Right lobe of liver (tissue), 4 donors: ENCODE measurements at regions not wholly inside any gene's neighbourhood (a gene's known extent, or its start where the extent isn't known, plus 50 kb on each side); places are given as distances from the start of the nearest gene placed in this dataset.

ENCODE experiments used
- CTCF ChIP-seq, 4 donors: fragments of 200-600 bp in 3 of 4; fragments of 450-650 bp in 1 of 4; IDR thresholded peaks; one replicate each; pipeline versions ENCODE4 v1.5.1 to v1.8.0; 2016 to 2022; ENCODE audit warnings: antibody characterized with exemption in 4 of 4, mild to moderate bottlenecking in 2 of 4
- POLR2A ChIP-seq: fragments of 450-650 bp; IDR thresholded peaks from one replicate; pipeline ENCODE4 v1.6.1; 2017; ENCODE audit warnings: antibody characterized with exemption, mild to moderate bottlenecking
- donor health status: DM: no; HTN: no; CAD: no.
- donor health status: DM: no; HTN: no; CAD: no.
- donor health status: DM: no; HTN: yes; CAD: no.

DNA sequence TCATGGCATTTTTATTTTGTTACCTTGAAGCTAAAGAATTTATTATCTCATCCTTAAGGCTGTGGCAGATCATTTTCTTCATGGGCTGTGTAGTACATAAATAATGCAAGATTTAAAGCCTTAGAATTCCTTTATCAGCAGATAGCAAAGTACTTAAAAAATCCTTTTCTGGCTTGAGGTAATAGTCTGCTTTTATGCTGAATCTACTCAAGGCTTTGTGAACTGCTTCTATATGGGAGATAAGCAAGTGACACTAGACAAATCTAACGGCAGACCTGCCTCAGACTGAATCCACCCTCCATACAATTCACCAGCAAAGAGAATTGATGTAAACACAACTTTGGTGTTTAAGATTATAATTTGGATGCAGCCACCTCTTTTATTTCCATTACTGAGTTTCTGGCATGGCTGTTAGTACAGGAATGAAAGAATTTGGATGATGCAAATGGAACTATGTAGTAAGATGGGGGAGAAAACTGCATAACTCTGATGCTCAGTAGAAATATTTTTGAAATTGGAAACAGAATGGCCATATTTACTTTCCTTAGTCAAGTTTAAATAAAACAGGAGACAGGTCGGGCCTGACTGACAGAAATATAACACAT is 1121.5 kb downstream of the NAALADL2 start:
- TF ChIP-seq CTCF (IDR thresholded peaks at IDR 0.05) (no peak), POLR2A (no peak)
